OCI-LY3 (cell line): ENCODE measurements at regions not wholly inside any gene's neighbourhood (a gene's known extent, or its start where the extent isn't known, plus 50 kb on each side); places are given as distances from the start of the nearest gene placed in this dataset.

Experiments
- H2AFZ ChIP-seq: fragments of 200-600, 300-600 bp; shearing (Covaris generic); 2 replicates; pipeline ENCODE4 v1.6.0; 2014; ENCODE audit warnings: antibody characterized with exemption, low read depth, low read length
- H3K27ac ChIP-seq: fragments of 200-600, 300-600 bp; sonication (generic); 2 replicates; pipeline ENCODE4 v1.5.1; 2014; ENCODE audit warnings: mild to moderate bottlenecking, low read length, moderate library complexity, mixed read lengths
- H3K27me3 ChIP-seq: fragments of 200-600, 300-600 bp; sonication (generic); 2 replicates; pipeline ENCODE4 v1.6.1; 2014; ENCODE audit warnings: low read depth, low read length, mixed read lengths
- H3K36me3 ChIP-seq: fragments of 200-600, 300-600 bp; sonication (generic); replicated peaks from 2 replicates; pipeline ENCODE3; 2014; ENCODE audit warnings: low read depth, low read length, mixed read lengths
- H3K4me1 ChIP-seq: fragments of 300-600, 200-600 bp; sonication (generic); 2 replicates; pipeline ENCODE4 v1.6.1; 2014; ENCODE audit warnings: low read length, mixed read lengths
- H3K4me2 ChIP-seq: fragments of 200-600, 300-600 bp; sonication (generic); 2 replicates; pipeline ENCODE4 v1.6.1; 2014; ENCODE audit warnings: low read length, mixed read lengths
- H3K4me3 ChIP-seq: fragments of 300-600, 200-600 bp; sonication (generic); 2 replicates; pipeline ENCODE4 v1.5.1; 2014; ENCODE audit warnings: antibody characterized with exemption, mild to moderate bottlenecking, low read length, moderate library complexity
- H3K79me2 ChIP-seq: fragments of 300-600, 200-600 bp; shearing (Covaris generic); 2 replicates; pipeline ENCODE4 v1.6.1; 2014; ENCODE audit warnings: mild to moderate bottlenecking, low read length, mixed read lengths
- H3K9ac ChIP-seq: fragments of 300-600, 200-600 bp; shearing (Covaris generic); 2 replicates; pipeline ENCODE4 v1.6.0; 2014; ENCODE audit warnings: mild to moderate bottlenecking, low read length, moderate library complexity
- H3K9me3 ChIP-seq: fragments of 200-600, 300-600 bp; shearing (Covaris generic); 2 replicates; pipeline ENCODE4 v1.6.1; 2014; ENCODE audit warnings: low read length, mixed read lengths; ENCODE audit not compliant: insufficient read depth
- H4K20me1 ChIP-seq: fragments of 200-600, 300-600 bp; sonication (generic); 2 replicates; pipeline ENCODE4 v1.6.1; 2016; ENCODE audit warnings: low read length, mixed read lengths; ENCODE audit not compliant: insufficient read depth
- EZH2phosphoT487 ChIP-seq: fragments of 200-600 bp; shearing (Covaris generic); IDR thresholded peaks from 2 replicates; pipeline ENCODE4 v1.6.1; 2018; ENCODE audit warnings: antibody characterized with exemption, mixed run types, low read depth
- TF ChIP-seq, protein P1 (sequence below): fragments of 200-600, 300-600 bp; sonication (generic); IDR thresholded peaks from 2 replicates; pipeline ENCODE4 v1.5.1; 2014; ENCODE audit warnings: antibody characterized with exemption, low read length, low read depth

DNA sequence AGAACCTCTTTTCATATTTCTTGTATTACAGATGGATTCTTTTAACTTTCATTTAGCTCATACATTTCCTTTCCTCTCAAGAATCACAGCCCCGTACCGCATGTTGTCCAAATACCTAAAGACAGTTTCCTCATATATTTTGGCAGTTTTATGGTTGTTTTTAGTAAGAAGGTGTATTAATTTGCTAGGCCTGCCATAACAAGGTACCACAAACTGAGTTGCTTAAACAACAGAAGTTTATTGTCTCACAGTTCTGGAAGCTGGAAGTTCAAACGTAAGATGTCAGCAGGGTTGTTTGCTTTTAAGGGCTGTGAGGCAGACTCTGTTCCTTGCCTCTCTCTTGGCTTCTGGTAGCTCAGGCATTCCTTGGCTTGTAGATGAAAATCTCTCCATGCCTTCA is 343.2 kb upstream of the TNP1 start:
- H3K9me3 ChIP-seq = no peaks in the 10 kb centered on the region
- no peak overlapping the region for H3K4me2 ChIP-seq
- no peaks in the 10 kb centered on the region for H4K20me1 ChIP-seq
- peaks cover 6% of the 10 kb centered on the region; the same call in 1 of the 2 replicates for H3K27me3 ChIP-seq
- no peak overlapping the region for H2AFZ ChIP-seq
- no peak for TF ChIP-seq EZH2phosphoT487
- TF ChIP-seq, protein P1, sequence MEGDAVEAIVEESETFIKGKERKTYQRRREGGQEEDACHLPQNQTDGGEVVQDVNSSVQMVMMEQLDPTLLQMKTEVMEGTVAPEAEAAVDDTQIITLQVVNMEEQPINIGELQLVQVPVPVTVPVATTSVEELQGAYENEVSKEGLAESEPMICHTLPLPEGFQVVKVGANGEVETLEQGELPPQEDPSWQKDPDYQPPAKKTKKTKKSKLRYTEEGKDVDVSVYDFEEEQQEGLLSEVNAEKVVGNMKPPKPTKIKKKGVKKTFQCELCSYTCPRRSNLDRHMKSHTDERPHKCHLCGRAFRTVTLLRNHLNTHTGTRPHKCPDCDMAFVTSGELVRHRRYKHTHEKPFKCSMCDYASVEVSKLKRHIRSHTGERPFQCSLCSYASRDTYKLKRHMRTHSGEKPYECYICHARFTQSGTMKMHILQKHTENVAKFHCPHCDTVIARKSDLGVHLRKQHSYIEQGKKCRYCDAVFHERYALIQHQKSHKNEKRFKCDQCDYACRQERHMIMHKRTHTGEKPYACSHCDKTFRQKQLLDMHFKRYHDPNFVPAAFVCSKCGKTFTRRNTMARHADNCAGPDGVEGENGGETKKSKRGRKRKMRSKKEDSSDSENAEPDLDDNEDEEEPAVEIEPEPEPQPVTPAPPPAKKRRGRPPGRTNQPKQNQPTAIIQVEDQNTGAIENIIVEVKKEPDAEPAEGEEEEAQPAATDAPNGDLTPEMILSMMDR = no peak
- H3K79me2 ChIP-seq = no peaks in the 10 kb centered on the region
- no peak overlapping the region for H3K27ac ChIP-seq
- no peaks in the 10 kb centered on the region for H3K4me1 ChIP-seq
- no peaks in the 10 kb centered on the region for H3K36me3 ChIP-seq
- no peak overlapping the region for H3K9ac ChIP-seq
- no peak overlapping the region for H3K4me3 ChIP-seq

DNA sequence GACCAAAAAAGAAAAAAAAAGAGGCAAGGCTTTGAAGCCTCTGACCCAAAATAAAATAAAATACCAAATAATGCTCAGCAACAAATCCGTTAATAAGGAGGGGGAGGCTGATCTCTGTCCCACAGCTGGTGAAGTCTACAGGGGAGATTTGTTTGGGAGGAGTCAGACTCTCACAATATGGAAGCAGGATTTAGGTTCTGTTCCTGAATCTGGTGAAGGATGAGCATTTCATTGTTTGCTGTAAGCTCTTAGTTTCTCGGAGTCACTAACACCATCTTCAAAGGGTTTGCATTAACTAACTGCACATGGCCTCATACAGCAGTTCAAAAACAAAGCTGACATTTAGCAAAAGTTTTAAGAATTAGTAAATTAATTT is 339.4 kb upstream of the TNP1 start:
- H3K9me3 ChIP-seq = no peaks in the 10 kb centered on the region
- TF ChIP-seq, protein P1 = no peak
- no peak for TF ChIP-seq EZH2phosphoT487

DNA sequence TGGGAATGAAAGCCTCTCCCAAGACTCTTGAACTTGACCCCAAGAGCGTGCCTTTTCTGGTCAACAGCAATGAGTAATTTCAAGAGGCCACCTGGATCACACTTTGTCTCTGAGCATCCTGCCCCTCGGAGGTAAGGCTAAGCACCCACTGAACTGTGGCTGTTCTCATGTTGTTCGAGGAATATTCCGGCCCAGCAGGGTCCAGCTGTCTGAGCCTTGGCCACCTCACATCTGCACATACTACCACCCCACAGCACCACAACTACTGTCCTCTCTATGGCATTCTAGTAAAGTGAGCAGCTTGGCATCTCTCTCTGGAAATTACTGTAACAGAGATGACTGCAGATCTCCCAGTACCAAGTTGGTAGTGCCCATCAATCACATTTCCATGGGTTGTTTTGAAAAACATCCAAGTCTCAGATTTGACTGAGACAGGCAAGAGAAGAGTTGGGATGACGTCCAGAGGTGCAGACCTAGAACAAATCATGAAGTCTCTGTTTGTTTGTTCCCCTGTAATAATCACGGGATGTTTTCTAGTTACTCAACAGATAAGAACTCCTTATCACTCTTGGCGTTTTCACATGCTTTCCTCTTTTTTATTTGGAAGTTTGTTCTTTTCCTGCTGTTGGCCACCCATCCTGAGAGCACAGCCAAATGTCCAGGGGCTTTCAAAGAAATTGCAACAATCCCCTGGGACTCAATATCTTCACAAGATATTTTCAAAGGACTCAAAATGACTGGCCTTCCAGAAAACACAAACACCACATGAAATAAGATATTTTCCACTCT is 336.0 kb upstream of the TNP1 start:
- Histone ChIP-seq H4K20me1 (no peaks in the 10 kb centered on the region), H3K79me2 (no peaks in the 10 kb centered on the region), H3K9ac (no peak overlapping the region), H3K27me3 (no peaks in the 10 kb centered on the region), H3K27ac (no peak overlapping the region), H2AFZ (no peak overlapping the region), H3K4me2 (no peak overlapping the region), H3K9me3 (no peaks in the 10 kb centered on the region), H3K36me3 (no peaks in the 10 kb centered on the region), H3K4me3 (no peak overlapping the region), H3K4me1 (no peaks in the 10 kb centered on the region)
- TF ChIP-seq EZH2phosphoT487 = no peak
- TF ChIP-seq, protein P1 = no peak

More for the DNA sequence above, 339.4 kb upstream of the TNP1 start:
- Histone ChIP-seq H2AFZ (no peak overlapping the region), H3K4me2 (no peak overlapping the region), H3K4me1 (no peaks in the 10 kb centered on the region), H3K9ac (no peak overlapping the region), H3K36me3 (no peaks in the 10 kb centered on the region), H3K4me3 (no peak overlapping the region), H3K27me3 (no peaks in the 10 kb centered on the region), H4K20me1 (no peaks in the 10 kb centered on the region), H3K27ac (no peak overlapping the region), H3K79me2 (no peaks in the 10 kb centered on the region)

DNA sequence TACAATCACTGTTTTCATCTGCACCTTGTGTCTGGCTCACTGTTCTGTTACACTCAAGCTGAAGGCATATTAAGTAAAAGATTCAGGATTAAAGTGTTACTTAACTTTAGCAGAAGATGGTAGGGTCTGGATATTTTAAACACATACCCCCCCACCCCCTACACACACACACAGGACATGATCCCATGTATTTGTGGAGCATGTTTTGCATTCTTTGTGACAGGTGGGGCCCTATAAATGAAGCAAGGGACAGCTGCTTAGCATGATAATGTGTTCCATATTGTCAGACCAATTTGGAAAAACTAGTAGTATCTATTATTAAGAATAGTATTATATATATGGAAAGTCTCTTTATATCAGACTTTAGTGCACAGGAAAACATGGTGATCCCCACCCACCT is 335.2 kb upstream of the TNP1 start:
- H4K20me1 ChIP-seq = no peaks in the 10 kb centered on the region
- no peak overlapping the region for H3K27ac ChIP-seq
- H3K4me1 ChIP-seq = no peaks in the 10 kb centered on the region
- no peak overlapping the region for H3K4me2 ChIP-seq
- H3K9me3 ChIP-seq = no peaks in the 10 kb centered on the region
- H3K36me3 ChIP-seq = no peaks in the 10 kb centered on the region
- TF ChIP-seq, protein P1 = no peak
- TF ChIP-seq EZH2phosphoT487 = no peak
- no peak overlapping the region for H3K4me3 ChIP-seq
- H2AFZ ChIP-seq = no peak overlapping the region
- no peaks in the 10 kb centered on the region for H3K27me3 ChIP-seq
- H3K9ac ChIP-seq = no peak overlapping the region
- no peaks in the 10 kb centered on the region for H3K79me2 ChIP-seq
